Neural cell (in vitro differentiated cells): ENCODE measurements at regions not wholly inside any gene's neighbourhood (a gene's known extent, or its start where the extent isn't known, plus 50 kb on each side); places are given as distances from the start of the nearest gene placed in this dataset.

Source experiments
- H2AFZ ChIP-seq: fragments of 200-600, 300-800 bp; sonication (generic), shearing (Covaris generic); 2 replicates; pipeline ENCODE4 v1.6.0; 2014; ENCODE audit warnings: low read depth, mild to moderate bottlenecking, antibody characterized with exemption, low read length, moderate library complexity
- H3F3A ChIP-seq: fragments of 200-600 bp; shearing (Covaris generic); 2 replicates; pipeline ENCODE4 v1.6.1; 2016; ENCODE audit warnings: mild to moderate bottlenecking, moderate library complexity, mixed read lengths, antibody characterized with exemption, low read length; ENCODE audit not compliant: insufficient read depth, poor library complexity, severe bottlenecking
- H3K27ac ChIP-seq: fragments of 200-600, 300-800 bp; sonication (generic), shearing (Covaris generic); 2 replicates; pipeline ENCODE4 v1.5.1; 2014; ENCODE audit warnings: mild to moderate bottlenecking, low read length, moderate library complexity
- H3K27me3 ChIP-seq: fragments of 300-800, 200-600 bp; sonication (generic), shearing (Covaris generic); 2 replicates; pipeline ENCODE4 v1.6.0; 2014; ENCODE audit warnings: mild to moderate bottlenecking, low read depth, low read length, moderate library complexity; ENCODE audit not compliant: insufficient read depth
- H3K36me3 ChIP-seq: fragments of 300-800, 200-600 bp; sonication (generic), shearing (Covaris generic); 2 replicates; pipeline ENCODE4 v1.5.1; 2014; ENCODE audit warnings: mild to moderate bottlenecking, antibody characterized with exemption, low read length, moderate library complexity; ENCODE audit not compliant: insufficient read depth
- H3K4me2 ChIP-seq: fragments of 300-800, 200-600 bp; sonication (generic), shearing (Covaris generic); 2 replicates; pipeline ENCODE4 v1.6.0; 2014; ENCODE audit warnings: mild to moderate bottlenecking, low read length
- H3K4me3 ChIP-seq: fragments of 300-800, 200-600 bp; sonication (generic), shearing (Covaris generic); 2 replicates; pipeline ENCODE4 v1.5.1; 2014; ENCODE audit warnings: mild to moderate bottlenecking, low read length, moderate library complexity
- H3K79me2 ChIP-seq: fragments of 200-600 bp; shearing (Covaris generic); replicated peaks from 2 replicates; pipeline ENCODE4 v1.6.0; 2014; ENCODE audit warnings: mild to moderate bottlenecking, low read length, moderate library complexity; ENCODE audit not compliant: insufficient read depth
- H3K9ac ChIP-seq: fragments of 300-800, 200-600 bp; sonication (generic), shearing (Covaris generic); 2 replicates; pipeline ENCODE4 v1.6.1; 2016; ENCODE audit warnings: mild to moderate bottlenecking, low read length, mixed read lengths
- H3K9me2 ChIP-seq: fragments of 200-600 bp; shearing (Covaris generic); 2 replicates; pipeline ENCODE4 v1.6.1; 2016; ENCODE audit warnings: mild to moderate bottlenecking, low read length, mixed read lengths; ENCODE audit not compliant: insufficient read depth
- H3K9me3 ChIP-seq: fragments of 200-600, 300-800 bp; sonication (generic), shearing (Covaris generic); 2 replicates; pipeline ENCODE4 v1.6.1; 2016; ENCODE audit warnings: mild to moderate bottlenecking, mixed run types, low read length, moderate library complexity, mixed read lengths
- H4K20me1 ChIP-seq: fragments of 200-600 bp; shearing (Covaris generic); 2 replicates; pipeline ENCODE4 v1.6.1; 2016; ENCODE audit warnings: mild to moderate bottlenecking, mixed run types; ENCODE audit not compliant: insufficient read depth
- CTCF ChIP-seq: fragments of 450-650 bp; IDR thresholded peaks from 2 replicates; pipeline ENCODE4 v1.5.1; 2014; ENCODE audit warnings: antibody characterized with exemption, mild to moderate bottlenecking, moderate library complexity; ENCODE audit not compliant: poor library complexity, severe bottlenecking
- EP300 ChIP-seq: fragments of 450-650 bp; conservative IDR thresholded peaks from 2 replicates; pipeline ENCODE4 v1.6.1; 2014; ENCODE audit warnings: antibody characterized with exemption, mild to moderate bottlenecking, moderate library complexity; ENCODE audit not compliant: poor library complexity, severe bottlenecking
- EZH2 ChIP-seq: fragments of 200-600, 300-800 bp; shearing (Covaris generic), sonication (generic); IDR thresholded peaks from 2 replicates; pipeline ENCODE4 v1.6.1; 2014; ENCODE audit warnings: antibody characterized with exemption, low read length, borderline replicate concordance, mild to moderate bottlenecking; ENCODE audit not compliant: insufficient read depth, poor library complexity, severe bottlenecking
- MXI1 ChIP-seq: fragments of 450-650 bp; conservative IDR thresholded peaks from 2 replicates; pipeline ENCODE4 v1.6.1; 2014; ENCODE audit warnings: antibody characterized with exemption, mild to moderate bottlenecking; ENCODE audit not compliant: poor library complexity, severe bottlenecking
- POLR2AphosphoS5 ChIP-seq: IDR thresholded peaks from 2 replicates; pipeline ENCODE4 v1.6.1; 2012
- RAD21 ChIP-seq: fragments of 450-650 bp; conservative IDR thresholded peaks from 2 replicates; pipeline ENCODE4 v1.6.1; 2014; ENCODE audit warnings: antibody characterized with exemption, mild to moderate bottlenecking, moderate library complexity
- REST ChIP-seq: IDR thresholded peaks from 2 replicates; pipeline ENCODE4 v1.6.1; 2012; ENCODE audit warnings: borderline replicate concordance
- SMC3 ChIP-seq: fragments of 450-650 bp; conservative IDR thresholded peaks from 2 replicates; pipeline ENCODE4 v1.6.1; 2014; ENCODE audit warnings: antibody characterized with exemption, mild to moderate bottlenecking, moderate library complexity; ENCODE audit not compliant: poor library complexity
- TAF1 ChIP-seq: IDR thresholded peaks from 2 replicates; pipeline ENCODE4 v1.6.1; 2012; ENCODE audit warnings: low read depth

- H4K20me1 ChIP-seq: no peaks in the 10 kb centered on the region
- H3K4me3 ChIP-seq: no peak overlapping the region
- no peak for TF ChIP-seq MXI1
- TF ChIP-seq CTCF: no peak
- TF ChIP-seq RAD21: no peak
- TF ChIP-seq EZH2: no peak
- no peak for TF ChIP-seq POLR2AphosphoS5
- no peak for TF ChIP-seq SMC3
- TF ChIP-seq REST: no peak
- no peak for TF ChIP-seq TAF1
- H3K36me3 ChIP-seq: no peaks in the 10 kb centered on the region
- no peak overlapping the region for H3K4me2 ChIP-seq
- H3K27me3 ChIP-seq: no peaks in the 10 kb centered on the region
- H3K9me2 ChIP-seq: no peaks in the 10 kb centered on the region
- H3K27ac ChIP-seq: no peak overlapping the region
- H3F3A ChIP-seq: no peaks in the 10 kb centered on the region
- H3K79me2 ChIP-seq: no peaks in the 10 kb centered on the region
- no peak overlapping the region for H2AFZ ChIP-seq
- H3K9me3 ChIP-seq: no peaks in the 10 kb centered on the region
- no peak overlapping the region for H3K9ac ChIP-seq
These were observed 145.9 kb upstream of the IRX2 start for GRCh38 chr5:2897276-2897961.

- TF ChIP-seq POLR2AphosphoS5: no peak
- TF ChIP-seq TAF1: no peak
- TF ChIP-seq RAD21: no peak
- TF ChIP-seq MXI1: no peak
- no peak for TF ChIP-seq EP300
- TF ChIP-seq REST: no peak
- TF ChIP-seq EZH2: no peak
- no peak for TF ChIP-seq CTCF
- no peak for TF ChIP-seq SMC3
- H3K36me3 ChIP-seq: no peaks in the 10 kb centered on the region
- no peaks in the 10 kb centered on the region for H3F3A ChIP-seq
- no peaks in the 10 kb centered on the region for H3K9me2 ChIP-seq
- no peak overlapping the region for H3K9ac ChIP-seq
- no peaks in the 10 kb centered on the region for H3K27me3 ChIP-seq
- no peak overlapping the region for H3K4me2 ChIP-seq
- no peaks in the 10 kb centered on the region for H4K20me1 ChIP-seq
- no peaks in the 10 kb centered on the region for H3K79me2 ChIP-seq
- no peaks in the 10 kb centered on the region for H3K9me3 ChIP-seq
- no peak overlapping the region for H3K27ac ChIP-seq
- no peak overlapping the region for H3K4me3 ChIP-seq
- no peak overlapping the region for H2AFZ ChIP-seq
These were observed 145.1 kb upstream of the IRX2 start for GRCh38 chr5:2896371-2897275.
